ENCODE measurements at regions not wholly inside any gene's neighbourhood (a gene's known extent, or its start where the extent isn't known, plus 50 kb on each side); places are given as distances from the start of the nearest gene placed in this dataset.

DNA sequence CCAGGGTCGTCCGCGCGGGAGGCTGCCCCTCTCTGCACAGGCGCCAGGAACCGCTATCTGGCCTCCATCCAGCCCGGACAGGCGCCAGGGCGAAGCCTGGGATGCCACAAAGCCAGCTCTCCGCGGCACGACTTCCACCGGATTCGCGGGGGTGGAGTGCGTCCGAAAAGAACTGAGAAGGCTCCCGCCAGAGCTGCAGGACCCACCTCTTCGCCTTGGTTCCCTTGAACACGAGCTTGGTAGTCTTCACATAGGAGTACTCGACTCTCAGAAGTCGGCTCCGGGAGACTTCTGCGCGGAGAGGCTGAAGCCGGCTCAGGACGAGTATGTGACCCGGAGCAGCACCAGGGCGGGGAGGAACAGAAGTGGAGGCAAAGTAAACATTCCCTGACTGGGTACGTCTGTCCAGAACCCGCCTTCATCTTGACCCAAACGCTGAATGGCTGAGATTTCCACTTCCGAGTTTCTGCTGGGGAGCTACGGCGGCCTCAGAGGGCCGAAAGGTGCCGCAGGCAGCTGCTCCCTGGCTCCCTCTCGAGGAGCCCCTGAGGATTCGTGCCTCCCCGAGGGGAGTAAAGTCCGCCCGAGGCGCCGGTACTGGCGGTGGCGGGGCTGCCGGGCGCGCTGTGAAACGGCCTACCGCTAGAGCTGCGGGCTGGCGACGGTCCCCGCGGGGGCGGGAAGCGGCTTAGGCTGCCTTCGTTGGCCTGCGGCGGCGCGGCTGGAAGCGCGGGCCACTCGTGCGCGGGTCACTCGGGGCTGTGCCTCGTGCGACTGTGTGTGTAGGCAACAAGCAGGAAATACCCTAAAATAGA, 2654.9 kb upstream of the DEFB115 start (continued):
- peak; percentile 76; the same call in 1 of the 2 replicates for TF ChIP-seq ZNF292 (CRISPR knock-in tag; IDR thresholded peaks at IDR 0.05; ENCODE audit: borderline replicate concordance, low read depth)
- TF ChIP-seq, protein P1, sequence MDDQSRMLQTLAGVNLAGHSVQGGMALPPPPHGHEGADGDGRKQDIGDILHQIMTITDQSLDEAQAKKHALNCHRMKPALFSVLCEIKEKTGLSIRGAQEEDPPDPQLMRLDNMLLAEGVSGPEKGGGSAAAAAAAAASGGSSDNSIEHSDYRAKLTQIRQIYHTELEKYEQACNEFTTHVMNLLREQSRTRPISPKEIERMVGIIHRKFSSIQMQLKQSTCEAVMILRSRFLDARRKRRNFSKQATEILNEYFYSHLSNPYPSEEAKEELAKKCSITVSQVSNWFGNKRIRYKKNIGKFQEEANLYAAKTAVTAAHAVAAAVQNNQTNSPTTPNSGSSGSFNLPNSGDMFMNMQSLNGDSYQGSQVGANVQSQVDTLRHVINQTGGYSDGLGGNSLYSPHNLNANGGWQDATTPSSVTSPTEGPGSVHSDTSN (CRISPR knock-in tag; IDR thresholded peaks at IDR 0.05; ENCODE audit: borderline replicate concordance), result 0 out of 2 replicates have a peak, but pooled peaks have one; percentile 16
- TF ChIP-seq, protein P2, sequence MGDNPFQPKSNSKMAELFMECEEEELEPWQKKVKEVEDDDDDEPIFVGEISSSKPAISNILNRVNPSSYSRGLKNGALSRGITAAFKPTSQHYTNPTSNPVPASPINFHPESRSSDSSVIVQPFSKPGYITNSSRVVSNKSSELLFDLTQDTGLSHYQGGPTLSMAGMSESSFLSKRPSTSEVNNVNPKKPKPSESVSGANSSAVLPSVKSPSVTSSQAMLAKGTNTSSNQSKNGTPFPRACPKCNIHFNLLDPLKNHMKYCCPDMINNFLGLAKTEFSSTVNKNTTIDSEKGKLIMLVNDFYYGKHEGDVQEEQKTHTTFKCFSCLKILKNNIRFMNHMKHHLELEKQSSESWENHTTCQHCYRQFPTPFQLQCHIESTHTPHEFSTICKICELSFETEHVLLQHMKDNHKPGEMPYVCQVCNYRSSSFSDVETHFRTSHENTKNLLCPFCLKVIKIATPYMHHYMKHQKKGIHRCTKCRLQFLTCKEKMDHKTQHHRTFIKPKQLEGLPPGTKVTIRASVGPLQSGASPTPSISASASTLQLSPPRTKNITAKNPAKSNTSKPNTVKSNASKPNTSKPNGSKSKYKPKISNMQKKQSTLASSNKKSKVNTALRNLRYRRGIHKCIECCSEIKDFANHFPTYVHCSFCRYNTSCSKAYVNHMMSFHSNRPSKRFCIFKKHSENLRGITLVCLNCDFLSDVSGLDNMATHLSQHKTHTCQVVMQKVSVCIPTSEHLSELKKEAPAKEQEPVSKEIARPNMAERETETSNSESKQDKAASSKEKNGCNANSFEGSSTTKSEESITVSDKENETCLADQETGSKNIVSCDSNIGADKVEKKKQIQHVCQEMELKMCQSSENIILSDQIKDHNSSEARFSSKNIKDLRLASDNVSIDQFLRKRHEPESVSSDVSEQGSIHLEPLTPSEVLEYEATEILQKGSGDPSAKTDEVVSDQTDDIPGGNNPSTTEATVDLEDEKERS (CRISPR knock-in tag; IDR thresholded peaks at IDR 0.05), result peak; percentile 97
- peak; percentile 54; the same call in 1 of the 2 replicates for TF ChIP-seq GLI4 (CRISPR knock-in tag; IDR thresholded peaks at IDR 0.05; ENCODE audit: borderline replicate concordance)
- TF ChIP-seq, protein P3, sequence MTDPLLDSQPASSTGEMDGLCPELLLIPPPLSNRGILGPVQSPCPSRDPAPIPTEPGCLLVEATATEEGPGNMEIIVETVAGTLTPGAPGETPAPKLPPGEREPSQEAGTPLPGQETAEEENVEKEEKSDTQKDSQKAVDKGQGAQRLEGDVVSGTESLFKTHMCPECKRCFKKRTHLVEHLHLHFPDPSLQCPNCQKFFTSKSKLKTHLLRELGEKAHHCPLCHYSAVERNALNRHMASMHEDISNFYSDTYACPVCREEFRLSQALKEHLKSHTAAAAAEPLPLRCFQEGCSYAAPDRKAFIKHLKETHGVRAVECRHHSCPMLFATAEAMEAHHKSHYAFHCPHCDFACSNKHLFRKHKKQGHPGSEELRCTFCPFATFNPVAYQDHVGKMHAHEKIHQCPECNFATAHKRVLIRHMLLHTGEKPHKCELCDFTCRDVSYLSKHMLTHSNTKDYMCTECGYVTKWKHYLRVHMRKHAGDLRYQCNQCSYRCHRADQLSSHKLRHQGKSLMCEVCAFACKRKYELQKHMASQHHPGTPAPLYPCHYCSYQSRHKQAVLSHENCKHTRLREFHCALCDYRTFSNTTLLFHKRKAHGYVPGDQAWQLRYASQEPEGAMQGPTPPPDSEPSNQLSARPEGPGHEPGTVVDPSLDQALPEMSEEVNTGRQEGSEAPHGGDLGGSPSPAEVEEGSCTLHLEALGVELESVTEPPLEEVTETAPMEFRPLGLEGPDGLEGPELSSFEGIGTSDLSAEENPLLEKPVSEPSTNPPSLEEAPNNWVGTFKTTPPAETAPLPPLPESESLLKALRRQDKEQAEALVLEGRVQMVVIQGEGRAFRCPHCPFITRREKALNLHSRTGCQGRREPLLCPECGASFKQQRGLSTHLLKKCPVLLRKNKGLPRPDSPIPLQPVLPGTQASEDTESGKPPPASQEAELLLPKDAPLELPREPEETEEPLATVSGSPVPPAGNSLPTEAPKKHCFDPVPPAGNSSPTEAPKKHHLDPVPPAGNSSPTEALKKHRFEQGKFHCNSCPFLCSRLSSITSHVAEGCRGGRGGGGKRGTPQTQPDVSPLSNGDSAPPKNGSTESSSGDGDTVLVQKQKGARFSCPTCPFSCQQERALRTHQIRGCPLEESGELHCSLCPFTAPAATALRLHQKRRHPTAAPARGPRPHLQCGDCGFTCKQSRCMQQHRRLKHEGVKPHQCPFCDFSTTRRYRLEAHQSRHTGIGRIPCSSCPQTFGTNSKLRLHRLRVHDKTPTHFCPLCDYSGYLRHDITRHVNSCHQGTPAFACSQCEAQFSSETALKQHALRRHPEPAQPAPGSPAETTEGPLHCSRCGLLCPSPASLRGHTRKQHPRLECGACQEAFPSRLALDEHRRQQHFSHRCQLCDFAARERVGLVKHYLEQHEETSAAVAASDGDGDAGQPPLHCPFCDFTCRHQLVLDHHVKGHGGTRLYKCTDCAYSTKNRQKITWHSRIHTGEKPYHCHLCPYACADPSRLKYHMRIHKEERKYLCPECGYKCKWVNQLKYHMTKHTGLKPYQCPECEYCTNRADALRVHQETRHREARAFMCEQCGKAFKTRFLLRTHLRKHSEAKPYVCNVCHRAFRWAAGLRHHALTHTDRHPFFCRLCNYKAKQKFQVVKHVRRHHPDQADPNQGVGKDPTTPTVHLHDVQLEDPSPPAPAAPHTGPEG (CRISPR knock-in tag; IDR thresholded peaks at IDR 0.05), result peak; percentile 80
- TF ChIP-seq, protein P4, sequence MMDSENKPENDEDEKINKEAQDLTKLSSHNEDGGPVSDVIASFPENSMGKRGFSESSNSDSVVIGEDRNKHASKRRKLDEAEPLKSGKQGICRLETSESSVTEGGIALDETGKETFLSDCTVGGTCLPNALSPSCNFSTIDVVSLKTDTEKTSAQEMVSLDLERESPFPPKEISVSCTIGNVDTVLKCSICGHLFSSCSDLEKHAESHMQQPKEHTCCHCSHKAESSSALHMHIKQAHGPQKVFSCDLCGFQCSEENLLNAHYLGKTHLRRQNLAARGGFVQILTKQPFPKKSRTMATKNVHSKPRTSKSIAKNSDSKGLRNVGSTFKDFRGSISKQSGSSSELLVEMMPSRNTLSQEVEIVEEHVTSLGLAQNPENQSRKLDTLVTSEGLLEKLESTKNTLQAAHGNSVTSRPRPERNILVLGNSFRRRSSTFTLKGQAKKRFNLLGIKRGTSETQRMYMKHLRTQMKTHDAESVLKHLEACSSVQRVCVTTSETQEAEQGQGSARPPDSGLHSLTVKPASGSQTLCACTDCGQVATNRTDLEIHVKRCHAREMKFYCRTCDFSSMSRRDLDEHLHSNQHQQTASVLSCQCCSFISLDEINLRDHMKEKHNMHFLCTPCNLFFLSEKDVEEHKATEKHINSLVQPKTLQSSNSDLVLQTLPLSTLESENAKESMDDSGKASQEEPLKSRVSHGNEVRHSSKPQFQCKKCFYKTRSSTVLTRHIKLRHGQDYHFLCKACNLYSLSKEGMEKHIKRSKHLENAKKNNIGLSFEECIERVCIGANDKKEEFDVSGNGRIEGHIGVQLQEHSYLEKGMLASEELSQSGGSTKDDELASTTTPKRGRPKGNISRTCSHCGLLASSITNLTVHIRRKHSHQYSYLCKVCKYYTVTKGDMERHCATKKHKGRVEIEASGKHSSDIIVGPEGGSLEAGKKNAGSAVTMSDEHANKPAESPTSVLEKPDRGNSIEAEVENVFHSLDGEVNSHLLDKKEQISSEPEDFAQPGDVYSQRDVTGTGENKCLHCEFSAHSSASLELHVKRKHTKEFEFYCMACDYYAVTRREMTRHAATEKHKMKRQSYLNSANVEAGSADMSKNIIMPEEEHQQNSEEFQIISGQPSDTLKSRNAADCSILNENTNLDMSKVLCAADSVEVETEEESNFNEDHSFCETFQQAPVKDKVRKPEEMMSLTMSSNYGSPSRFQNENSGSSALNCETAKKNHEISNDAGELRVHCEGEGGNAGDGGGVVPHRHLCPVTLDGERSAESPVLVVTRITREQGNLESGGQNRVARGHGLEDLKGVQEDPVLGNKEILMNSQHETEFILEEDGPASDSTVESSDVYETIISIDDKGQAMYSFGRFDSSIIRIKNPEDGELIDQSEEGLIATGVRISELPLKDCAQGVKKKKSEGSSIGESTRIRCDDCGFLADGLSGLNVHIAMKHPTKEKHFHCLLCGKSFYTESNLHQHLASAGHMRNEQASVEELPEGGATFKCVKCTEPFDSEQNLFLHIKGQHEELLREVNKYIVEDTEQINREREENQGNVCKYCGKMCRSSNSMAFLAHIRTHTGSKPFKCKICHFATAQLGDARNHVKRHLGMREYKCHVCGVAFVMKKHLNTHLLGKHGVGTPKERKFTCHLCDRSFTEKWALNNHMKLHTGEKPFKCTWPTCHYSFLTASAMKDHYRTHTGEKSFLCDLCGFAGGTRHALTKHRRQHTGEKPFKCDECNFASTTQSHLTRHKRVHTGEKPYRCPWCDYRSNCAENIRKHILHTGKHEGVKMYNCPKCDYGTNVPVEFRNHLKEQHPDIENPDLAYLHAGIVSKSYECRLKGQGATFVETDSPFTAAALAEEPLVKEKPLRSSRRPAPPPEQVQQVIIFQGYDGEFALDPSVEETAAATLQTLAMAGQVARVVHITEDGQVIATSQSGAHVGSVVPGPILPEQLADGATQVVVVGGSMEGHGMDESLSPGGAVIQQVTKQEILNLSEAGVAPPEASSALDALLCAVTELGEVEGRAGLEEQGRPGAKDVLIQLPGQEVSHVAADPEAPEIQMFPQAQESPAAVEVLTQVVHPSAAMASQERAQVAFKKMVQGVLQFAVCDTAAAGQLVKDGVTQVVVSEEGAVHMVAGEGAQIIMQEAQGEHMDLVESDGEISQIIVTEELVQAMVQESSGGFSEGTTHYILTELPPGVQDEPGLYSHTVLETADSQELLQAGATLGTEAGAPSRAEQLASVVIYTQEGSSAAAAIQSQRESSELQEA (CRISPR knock-in tag; IDR thresholded peaks at IDR 0.05; ENCODE audit: not compliant biosample characterization), result peak; percentile 80
- peak; percentile 80 for TF ChIP-seq FOXO1 (CRISPR knock-in tag; IDR thresholded peaks at IDR 0.05)
- TF ChIP-seq SIN3A (IDR thresholded peaks at IDR 0.05; ENCODE audit: borderline replicate concordance, low read depth, low read length), result peak; percentile 85

Measured in HepG2 (cell line).